HUES6 (cell line): ENCODE measurements at regions not wholly inside any gene's neighbourhood (a gene's known extent, or its start where the extent isn't known, plus 50 kb on each side); places are given as distances from the start of the nearest gene placed in this dataset.
"Not testable (repeated sequence)": the region's sequence is repeated elsewhere in the genome, so short reads cannot be mapped to it uniquely, and the experiment has no call there.

ENCODE experiments used
- H3K27ac ChIP-seq: 2 replicates; pipeline ENCODE4 v1.7.0; 2013; ENCODE audit warnings: low read depth, mild to moderate bottlenecking, low read length, inconsistent platforms
- H3K27me3 ChIP-seq: 2 replicates; pipeline ENCODE4 v1.6.1; 2013; ENCODE audit warnings: low read length; ENCODE audit not compliant: control insufficient read depth, insufficient read depth
- H3K36me3 ChIP-seq: 2 replicates; pipeline ENCODE4 v1.6.1; 2013; ENCODE audit warnings: low read length; ENCODE audit not compliant: control insufficient read depth, insufficient read depth
- H3K4me1 ChIP-seq: 2 replicates; pipeline ENCODE4 v1.6.1; 2013; ENCODE audit warnings: low read length; ENCODE audit not compliant: control insufficient read depth, insufficient read depth
- H3K4me3 ChIP-seq: 2 replicates; pipeline ENCODE4 v1.5.1; 2013; ENCODE audit warnings: low read depth, low read length
- H3K9ac ChIP-seq: one replicate; pipeline ENCODE4 v1.6.1; 2013; ENCODE audit warnings: mild to moderate bottlenecking, low read length
- H3K9me3 ChIP-seq: 2 replicates; pipeline ENCODE4 v1.6.1; 2013; ENCODE audit warnings: low read depth, low read length; ENCODE audit not compliant: control insufficient read depth, insufficient read depth

DNA sequence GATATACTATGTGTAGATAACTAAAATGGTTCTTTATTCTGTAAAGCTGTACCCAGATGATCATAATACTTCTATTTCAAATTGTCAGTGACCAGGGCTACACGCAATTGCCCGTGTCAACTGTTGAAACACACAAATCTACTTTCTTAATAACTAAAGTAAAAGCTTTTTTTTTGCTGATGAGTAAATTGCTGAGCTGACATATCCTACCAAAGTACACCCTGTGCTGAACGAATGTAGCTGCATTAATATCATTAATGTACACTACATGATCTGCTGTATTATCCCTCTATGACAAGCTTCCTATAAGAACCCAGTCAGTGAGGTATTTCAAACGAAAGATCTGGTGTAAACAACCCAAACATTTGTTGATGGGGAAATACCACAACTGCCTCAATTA is 827.2 kb upstream of the ATXN8OS start:
- no peak overlapping the region for H3K4me3 ChIP-seq
- no peak overlapping the region for H3K27ac ChIP-seq
- H3K9ac ChIP-seq = no peak overlapping the region
- H3K27me3 ChIP-seq = no peaks in the 10 kb centered on the region
- H3K4me1 ChIP-seq = no peaks in the 10 kb centered on the region
- no peaks in the 10 kb centered on the region for H3K9me3 ChIP-seq
- no peaks in the 10 kb centered on the region for H3K36me3 ChIP-seq

GRCh38 chr13:69279213-69279612 is 828.4 kb upstream of the ATXN8OS start:
- Histone ChIP-seq H3K27ac (no peak overlapping the region), H3K9me3 (no peaks in the 10 kb centered on the region), H3K4me3 (no peak overlapping the region), H3K27me3 (no peaks in the 10 kb centered on the region), H3K4me1 (no peaks in the 10 kb centered on the region), H3K36me3 (no peaks in the 10 kb centered on the region), H3K9ac (no peak overlapping the region)

DNA sequence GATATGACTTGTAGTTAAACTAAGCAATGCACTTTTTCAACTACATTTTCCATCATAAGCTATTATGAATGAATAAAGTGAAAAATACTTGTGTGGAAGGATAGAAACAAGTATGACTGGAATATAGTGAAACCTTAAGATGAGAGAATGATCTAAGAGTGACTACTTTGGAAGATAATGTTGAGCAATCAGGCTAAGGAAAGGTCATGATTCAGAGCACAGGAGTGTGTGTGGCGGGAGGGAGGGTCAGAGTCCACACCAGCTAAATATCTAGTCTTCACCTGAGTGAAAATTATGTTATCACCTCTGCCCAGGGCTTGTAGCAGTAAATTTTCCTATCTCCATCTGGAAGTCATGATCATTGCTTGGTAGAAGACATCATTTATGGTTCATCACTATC is 833.4 kb upstream of the ATXN8OS start:
- no peaks in the 10 kb centered on the region for H3K36me3 ChIP-seq
- H3K9me3 ChIP-seq = no peaks in the 10 kb centered on the region
- H3K27ac ChIP-seq = no peak overlapping the region
- no peaks in the 10 kb centered on the region for H3K4me1 ChIP-seq
- H3K9ac ChIP-seq = no peak overlapping the region
- H3K27me3 ChIP-seq = no peaks in the 10 kb centered on the region
- no peak overlapping the region for H3K4me3 ChIP-seq

- H3K9me3 ChIP-seq = no peaks in the 10 kb centered on the region
- no peaks in the 10 kb centered on the region for H3K27me3 ChIP-seq
- no peak overlapping the region for H3K4me3 ChIP-seq
- no peak overlapping the region for H3K27ac ChIP-seq
- H3K36me3 ChIP-seq = no peaks in the 10 kb centered on the region
- 0 out of 2 replicates have a peak, but pooled peaks cover 3% of the 10 kb centered on the region for H3K4me1 ChIP-seq
- H3K9ac ChIP-seq = no peak overlapping the region
Measured at GRCh38 chr13:69264362-69265334, 843.0 kb upstream of the ATXN8OS start.

DNA sequence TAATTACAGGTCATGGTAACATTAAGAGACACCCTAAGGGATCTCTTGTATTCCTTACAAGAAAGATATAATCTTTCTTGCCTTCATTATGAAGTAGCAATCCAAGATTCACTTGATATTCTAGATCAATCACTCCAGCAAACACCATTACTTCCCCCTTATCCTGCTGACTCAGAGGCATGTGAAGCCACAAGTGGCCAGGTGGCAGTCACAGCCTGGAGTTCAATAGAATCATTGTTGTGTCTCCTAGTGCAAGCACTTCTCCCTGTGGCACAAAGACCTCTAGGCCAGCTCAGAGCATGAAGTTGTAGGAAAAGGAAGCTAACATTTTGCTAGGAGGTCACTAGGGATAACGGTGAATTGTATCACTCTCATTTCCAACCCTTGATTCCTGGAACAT is 864.3 kb upstream of the ATXN8OS start:
- no peak overlapping the region for H3K9ac ChIP-seq
- H3K36me3 ChIP-seq = no peaks in the 10 kb centered on the region
- no peaks in the 10 kb centered on the region for H3K4me1 ChIP-seq

DNA sequence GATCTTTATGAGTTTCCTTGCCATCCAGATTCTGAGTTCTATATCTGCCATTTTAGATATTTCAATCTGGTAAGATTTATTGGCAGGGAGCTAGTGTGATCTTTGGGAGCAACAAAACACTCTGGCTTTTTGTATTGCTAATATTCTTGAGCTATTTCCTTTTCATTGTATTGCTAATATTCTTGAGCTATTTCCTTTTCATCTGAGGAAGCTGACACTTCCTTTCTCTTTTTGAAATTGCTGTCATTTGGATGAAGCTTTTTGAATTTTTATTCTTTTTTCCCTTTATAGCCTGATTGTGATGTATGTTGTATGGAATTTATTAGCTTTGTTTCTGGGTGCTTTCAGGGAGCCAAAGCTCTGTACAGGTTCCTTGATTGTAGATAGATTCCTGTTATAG is 873.5 kb upstream of the ATXN8OS start:
- Histone ChIP-seq H3K9me3 (no peaks in the 10 kb centered on the region), H3K27me3 (no peaks in the 10 kb centered on the region), H3K4me3 (no peak overlapping the region), H3K27ac (peak overlapping the region; percentile 87), H3K4me1 (peaks cover 13% of the 10 kb centered on the region), H3K36me3 (no peaks in the 10 kb centered on the region), H3K9ac (peak overlapping the region; percentile 57)

More for the DNA sequence above, 864.3 kb upstream of the ATXN8OS start:
- H3K27me3 ChIP-seq = no peaks in the 10 kb centered on the region
- no peak overlapping the region for H3K4me3 ChIP-seq
- no peak overlapping the region for H3K27ac ChIP-seq
- H3K9me3 ChIP-seq = no peaks in the 10 kb centered on the region

DNA sequence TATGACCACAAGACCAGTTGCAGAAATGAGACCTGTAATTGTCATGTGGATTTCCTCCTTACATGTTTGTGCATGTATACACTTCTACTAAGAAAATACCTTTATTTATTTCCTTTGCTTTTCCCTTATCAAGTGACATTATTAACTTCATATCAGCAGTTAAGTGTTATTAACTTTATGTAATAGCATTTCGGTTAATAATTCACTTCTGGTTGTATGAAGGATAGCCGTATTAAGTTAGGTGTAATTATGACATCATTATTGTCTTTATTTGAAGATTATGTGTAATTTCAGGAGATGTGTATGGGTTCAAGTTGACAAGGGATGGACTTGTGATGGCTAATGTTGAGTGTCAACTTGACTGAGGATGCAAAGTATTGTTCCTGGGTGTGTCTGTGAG is 881.2 kb upstream of the ATXN8OS start:
- Histone ChIP-seq H3K9me3 (no peaks in the 10 kb centered on the region), H3K9ac (no peak overlapping the region), H3K4me1 (no peaks in the 10 kb centered on the region), H3K27ac (no peak overlapping the region), H3K36me3 (no peaks in the 10 kb centered on the region), H3K4me3 (no peak overlapping the region), H3K27me3 (no peaks in the 10 kb centered on the region)

- H3K4me3 ChIP-seq, H3K4me1 ChIP-seq, H3K27me3 ChIP-seq, H3K9ac ChIP-seq, H3K9me3 ChIP-seq, H3K27ac ChIP-seq, H3K36me3 ChIP-seq: not testable (repeated sequence)
Measured at GRCh38 chr13:69221633-69222498, 885.8 kb upstream of the ATXN8OS start.

GRCh38 chr13:69213396-69213795 is 894.2 kb upstream of the ATXN8OS start:
- Histone ChIP-seq H3K27me3 (no peaks in the 10 kb centered on the region), H3K9me3 (no peaks in the 10 kb centered on the region), H3K9ac (no peak overlapping the region), H3K4me3 (no peak overlapping the region), H3K36me3 (no peaks in the 10 kb centered on the region), H3K27ac (no peak overlapping the region), H3K4me1 (no peaks in the 10 kb centered on the region)

GRCh38 chr13:69204620-69205019 is 903.0 kb upstream of the ATXN8OS start:
- H3K27me3 ChIP-seq = no peaks in the 10 kb centered on the region
- H3K9me3 ChIP-seq = no peaks in the 10 kb centered on the region
- H3K27ac ChIP-seq = no peak overlapping the region
- peaks cover 14% of the 10 kb centered on the region for H3K4me1 ChIP-seq
- no peaks in the 10 kb centered on the region for H3K36me3 ChIP-seq
- no peak overlapping the region for H3K4me3 ChIP-seq
- no peak overlapping the region for H3K9ac ChIP-seq

GRCh38 chr13:69202996-69203395 is 904.6 kb upstream of the ATXN8OS start:
- no peaks in the 10 kb centered on the region for H3K36me3 ChIP-seq
- H3K4me3 ChIP-seq = no peak overlapping the region
- H3K4me1 ChIP-seq = peaks cover 20% of the 10 kb centered on the region
- peak overlapping the region; percentile 35; the same call in 1 of the 2 replicates for H3K27ac ChIP-seq
- no peak overlapping the region for H3K9ac ChIP-seq
- H3K9me3 ChIP-seq = no peaks in the 10 kb centered on the region
- no peaks in the 10 kb centered on the region for H3K27me3 ChIP-seq
